ENCODE measurements at regions not wholly inside any gene's neighbourhood (a gene's known extent, or its start where the extent isn't known, plus 50 kb on each side); places are given as distances from the start of the nearest gene placed in this dataset.
"Not testable (repeated sequence)": the region's sequence is repeated elsewhere in the genome, so short reads cannot be mapped to it uniquely, and the experiment has no call there.

- not testable (repeated sequence) for TF ChIP-seq CTCF (IDR thresholded peaks at IDR 0.05); TEAD4 (CRISPR knock-in tag; IDR thresholded peaks at IDR 0.05); RELA (CRISPR knock-in tag; IDR thresholded peaks at IDR 0.05; ENCODE audit: borderline replicate concordance); ESRRA (CRISPR knock-in tag; IDR thresholded peaks at IDR 0.05; ENCODE audit: borderline replicate concordance); ZNF423 (CRISPR knock-in tag; IDR thresholded peaks at IDR 0.05); HMGXB4 (CRISPR knock-in tag; IDR thresholded peaks at IDR 0.05); PRDM15 (CRISPR knock-in tag; IDR thresholded peaks at IDR 0.05); CREB1 (CRISPR knock-in tag; IDR thresholded peaks at IDR 0.05); GABPB1 (CRISPR knock-in tag; IDR thresholded peaks at IDR 0.05)
Observed at GRCh38 chrX:25905728-25906127, 232.4 kb upstream of the MAGEB18 start.
